HepG2 (cell line): ENCODE measurements at regions not wholly inside any gene's neighbourhood (a gene's known extent, or its start where the extent isn't known, plus 50 kb on each side); places are given as distances from the start of the nearest gene placed in this dataset.
A peak's percentile ranks its signal among the peaks of the same experiment; 100 is the strongest.

Experiments
- KLF15 ChIP-seq: sonication (generic); formaldehyde crosslinking; IDR thresholded peaks from 2 replicates; pipeline ENCODE4 v1.8.1; 2023; ENCODE audit warnings: borderline replicate concordance, mild to moderate bottlenecking, inconsistent platforms, missing genetic modification reagents, mixed read lengths
- PHF5A ChIP-seq: IDR thresholded peaks from one replicate; pipeline ENCODE4 v1.6.1; 2018; ENCODE audit warnings: low read depth, missing genetic modification reagents; ENCODE audit not compliant: unreplicated experiment
- ZBTB3 ChIP-seq: sonication (generic); formaldehyde crosslinking; IDR thresholded peaks from 2 replicates; pipeline ENCODE4 v1.4.0; 2020; ENCODE audit warnings: low read depth, mild to moderate bottlenecking, moderate library complexity, missing genetic modification reagents, borderline replicate concordance
- ZNF10 ChIP-seq: sonication (generic); formaldehyde crosslinking; IDR thresholded peaks from 2 replicates; pipeline ENCODE4 v1.4.0; 2020; ENCODE audit warnings: mild to moderate bottlenecking, low read depth, missing genetic modification reagents, borderline replicate concordance
- ZNF30 ChIP-seq: sonication (generic); formaldehyde crosslinking; IDR thresholded peaks from 2 replicates; pipeline ENCODE4 v1.5.0; 2020; ENCODE audit warnings: mild to moderate bottlenecking, missing genetic modification reagents
- ZNF615 ChIP-seq: sonication (generic); formaldehyde crosslinking; IDR thresholded peaks from 2 replicates; pipeline ENCODE4 v1.5.0; 2020; ENCODE audit warnings: mild to moderate bottlenecking, missing genetic modification reagents, borderline replicate concordance
- ZSCAN31 ChIP-seq: sonication (generic); formaldehyde crosslinking; IDR thresholded peaks from 2 replicates; pipeline ENCODE4 v1.5.0; 2020; ENCODE audit warnings: low read depth, mild to moderate bottlenecking, missing genetic modification reagents
- TF ChIP-seq, protein P1 (sequence below): sonication (generic); formaldehyde crosslinking; IDR thresholded peaks from 2 replicates; pipeline ENCODE4 v1.5.1; 2020; ENCODE audit warnings: mild to moderate bottlenecking, missing genetic modification reagents
- TF ChIP-seq, protein P2 (sequence below): sonication (generic); formaldehyde crosslinking; conservative IDR thresholded peaks from 2 replicates; pipeline ENCODE4 v1.4.0; 2020; ENCODE audit warnings: missing genetic modification reagents
- TF ChIP-seq, protein P3 (sequence below): IDR thresholded peaks from 2 replicates; pipeline ENCODE4 v1.6.1; 2016
- TF ChIP-seq, protein P4 (sequence below), 2 experiments: sonication (generic) in 1 of 2; formaldehyde crosslinking in 1 of 2; IDR thresholded peaks; 2 replicates each; pipeline versions ENCODE4 v1.4.0 to v1.6.1; 2016 to 2020; ENCODE audit warnings: borderline replicate concordance in 1 of 2, low read depth in 1 of 2, mild to moderate bottlenecking in 1 of 2, missing genetic modification reagents in 1 of 2
- TF ChIP-seq, protein P5 (sequence below): IDR thresholded peaks from 2 replicates; pipeline ENCODE4 v1.6.1; 2016; ENCODE audit warnings: missing compliant biosample characterization, missing genetic modification reagents, borderline replicate concordance
- TF ChIP-seq, protein P6 (sequence below): sonication (generic); formaldehyde crosslinking; IDR thresholded peaks from 2 replicates; pipeline ENCODE4 v1.5.1; 2020; ENCODE audit warnings: mild to moderate bottlenecking, missing genetic modification reagents, borderline replicate concordance

DNA sequence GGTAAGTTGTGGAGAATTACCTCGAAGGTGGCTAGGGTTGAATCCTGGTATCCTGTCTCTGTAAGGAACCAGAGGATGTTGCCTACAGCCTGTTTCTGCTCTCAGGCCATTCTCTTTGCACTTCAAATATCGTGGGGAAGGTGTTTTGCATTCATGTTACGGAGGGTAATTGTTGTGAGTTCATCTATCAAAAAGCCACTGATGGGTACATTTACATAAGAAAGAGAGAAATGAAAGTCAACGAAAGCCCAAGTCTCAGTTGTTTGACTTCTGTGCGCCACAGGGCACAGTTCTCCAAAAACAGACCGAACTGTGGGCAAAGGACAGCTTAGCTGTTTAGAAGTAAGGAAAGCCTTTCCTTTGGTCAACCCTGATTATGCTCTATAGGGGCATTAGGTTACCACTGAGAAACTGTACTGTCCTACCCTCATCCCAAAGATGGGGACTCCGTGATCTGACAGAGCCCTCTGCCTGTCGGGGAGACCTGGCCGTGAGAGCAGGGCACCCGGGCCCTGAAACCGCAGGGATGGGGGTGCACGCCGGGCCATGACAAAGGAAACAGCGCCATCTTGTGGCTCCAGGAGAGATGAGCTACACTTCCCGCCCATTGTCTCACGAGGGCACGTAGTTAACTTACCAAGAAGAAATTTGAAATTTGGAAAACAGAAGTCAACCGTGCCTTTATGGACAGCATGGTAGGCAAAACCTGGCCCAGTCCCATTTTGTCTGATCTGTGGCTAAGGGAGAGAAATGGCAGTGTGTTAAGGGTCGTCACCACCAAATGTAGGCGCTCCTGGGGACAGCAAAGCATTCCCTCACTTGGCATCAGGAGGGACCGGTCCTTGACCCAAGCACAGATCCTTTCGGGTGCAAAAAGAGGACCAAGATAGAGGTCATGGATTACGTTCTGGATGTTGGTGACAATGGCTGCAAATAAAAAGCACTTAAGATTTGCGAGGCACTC is 74.5 kb upstream of the DYNLRB2 start (continued):
- TF ChIP-seq, protein P1, sequence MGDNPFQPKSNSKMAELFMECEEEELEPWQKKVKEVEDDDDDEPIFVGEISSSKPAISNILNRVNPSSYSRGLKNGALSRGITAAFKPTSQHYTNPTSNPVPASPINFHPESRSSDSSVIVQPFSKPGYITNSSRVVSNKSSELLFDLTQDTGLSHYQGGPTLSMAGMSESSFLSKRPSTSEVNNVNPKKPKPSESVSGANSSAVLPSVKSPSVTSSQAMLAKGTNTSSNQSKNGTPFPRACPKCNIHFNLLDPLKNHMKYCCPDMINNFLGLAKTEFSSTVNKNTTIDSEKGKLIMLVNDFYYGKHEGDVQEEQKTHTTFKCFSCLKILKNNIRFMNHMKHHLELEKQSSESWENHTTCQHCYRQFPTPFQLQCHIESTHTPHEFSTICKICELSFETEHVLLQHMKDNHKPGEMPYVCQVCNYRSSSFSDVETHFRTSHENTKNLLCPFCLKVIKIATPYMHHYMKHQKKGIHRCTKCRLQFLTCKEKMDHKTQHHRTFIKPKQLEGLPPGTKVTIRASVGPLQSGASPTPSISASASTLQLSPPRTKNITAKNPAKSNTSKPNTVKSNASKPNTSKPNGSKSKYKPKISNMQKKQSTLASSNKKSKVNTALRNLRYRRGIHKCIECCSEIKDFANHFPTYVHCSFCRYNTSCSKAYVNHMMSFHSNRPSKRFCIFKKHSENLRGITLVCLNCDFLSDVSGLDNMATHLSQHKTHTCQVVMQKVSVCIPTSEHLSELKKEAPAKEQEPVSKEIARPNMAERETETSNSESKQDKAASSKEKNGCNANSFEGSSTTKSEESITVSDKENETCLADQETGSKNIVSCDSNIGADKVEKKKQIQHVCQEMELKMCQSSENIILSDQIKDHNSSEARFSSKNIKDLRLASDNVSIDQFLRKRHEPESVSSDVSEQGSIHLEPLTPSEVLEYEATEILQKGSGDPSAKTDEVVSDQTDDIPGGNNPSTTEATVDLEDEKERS (CRISPR knock-in tag), result no peak
- TF ChIP-seq ZNF615 (no peak), ZBTB3 (CRISPR knock-in tag) (no peak), KLF15 (CRISPR knock-in tag) (no peak; the same call in 1 of the 2 replicates), ZSCAN31 (CRISPR knock-in tag) (no peak), ZNF10 (CRISPR knock-in tag) (no peak), ZNF30 (CRISPR knock-in tag) (no peak), PHF5A (no peak)
- TF ChIP-seq, protein P2, sequence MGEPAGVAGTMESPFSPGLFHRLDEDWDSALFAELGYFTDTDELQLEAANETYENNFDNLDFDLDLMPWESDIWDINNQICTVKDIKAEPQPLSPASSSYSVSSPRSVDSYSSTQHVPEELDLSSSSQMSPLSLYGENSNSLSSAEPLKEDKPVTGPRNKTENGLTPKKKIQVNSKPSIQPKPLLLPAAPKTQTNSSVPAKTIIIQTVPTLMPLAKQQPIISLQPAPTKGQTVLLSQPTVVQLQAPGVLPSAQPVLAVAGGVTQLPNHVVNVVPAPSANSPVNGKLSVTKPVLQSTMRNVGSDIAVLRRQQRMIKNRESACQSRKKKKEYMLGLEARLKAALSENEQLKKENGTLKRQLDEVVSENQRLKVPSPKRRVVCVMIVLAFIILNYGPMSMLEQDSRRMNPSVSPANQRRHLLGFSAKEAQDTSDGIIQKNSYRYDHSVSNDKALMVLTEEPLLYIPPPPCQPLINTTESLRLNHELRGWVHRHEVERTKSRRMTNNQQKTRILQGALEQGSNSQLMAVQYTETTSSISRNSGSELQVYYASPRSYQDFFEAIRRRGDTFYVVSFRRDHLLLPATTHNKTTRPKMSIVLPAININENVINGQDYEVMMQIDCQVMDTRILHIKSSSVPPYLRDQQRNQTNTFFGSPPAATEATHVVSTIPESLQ (CRISPR knock-in tag), result peak; percentile 83; the same call in 1 of the 2 replicates
- TF ChIP-seq, protein P3, sequence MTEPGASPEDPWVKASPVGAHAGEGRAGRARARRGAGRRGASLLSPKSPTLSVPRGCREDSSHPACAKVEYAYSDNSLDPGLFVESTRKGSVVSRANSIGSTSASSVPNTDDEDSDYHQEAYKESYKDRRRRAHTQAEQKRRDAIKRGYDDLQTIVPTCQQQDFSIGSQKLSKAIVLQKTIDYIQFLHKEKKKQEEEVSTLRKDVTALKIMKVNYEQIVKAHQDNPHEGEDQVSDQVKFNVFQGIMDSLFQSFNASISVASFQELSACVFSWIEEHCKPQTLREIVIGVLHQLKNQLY (CRISPR knock-in tag), result no peak
- TF ChIP-seq, protein P4, sequence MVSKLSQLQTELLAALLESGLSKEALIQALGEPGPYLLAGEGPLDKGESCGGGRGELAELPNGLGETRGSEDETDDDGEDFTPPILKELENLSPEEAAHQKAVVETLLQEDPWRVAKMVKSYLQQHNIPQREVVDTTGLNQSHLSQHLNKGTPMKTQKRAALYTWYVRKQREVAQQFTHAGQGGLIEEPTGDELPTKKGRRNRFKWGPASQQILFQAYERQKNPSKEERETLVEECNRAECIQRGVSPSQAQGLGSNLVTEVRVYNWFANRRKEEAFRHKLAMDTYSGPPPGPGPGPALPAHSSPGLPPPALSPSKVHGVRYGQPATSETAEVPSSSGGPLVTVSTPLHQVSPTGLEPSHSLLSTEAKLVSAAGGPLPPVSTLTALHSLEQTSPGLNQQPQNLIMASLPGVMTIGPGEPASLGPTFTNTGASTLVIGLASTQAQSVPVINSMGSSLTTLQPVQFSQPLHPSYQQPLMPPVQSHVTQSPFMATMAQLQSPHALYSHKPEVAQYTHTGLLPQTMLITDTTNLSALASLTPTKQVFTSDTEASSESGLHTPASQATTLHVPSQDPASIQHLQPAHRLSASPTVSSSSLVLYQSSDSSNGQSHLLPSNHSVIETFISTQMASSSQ (IDR thresholded peaks at IDR 0.05; ENCODE audit: low read depth), result no peak
- TF ChIP-seq, protein P4 (CRISPR knock-in tag; IDR thresholded peaks at IDR 0.05; ENCODE audit: borderline replicate concordance), result no peak
- TF ChIP-seq, protein P5, sequence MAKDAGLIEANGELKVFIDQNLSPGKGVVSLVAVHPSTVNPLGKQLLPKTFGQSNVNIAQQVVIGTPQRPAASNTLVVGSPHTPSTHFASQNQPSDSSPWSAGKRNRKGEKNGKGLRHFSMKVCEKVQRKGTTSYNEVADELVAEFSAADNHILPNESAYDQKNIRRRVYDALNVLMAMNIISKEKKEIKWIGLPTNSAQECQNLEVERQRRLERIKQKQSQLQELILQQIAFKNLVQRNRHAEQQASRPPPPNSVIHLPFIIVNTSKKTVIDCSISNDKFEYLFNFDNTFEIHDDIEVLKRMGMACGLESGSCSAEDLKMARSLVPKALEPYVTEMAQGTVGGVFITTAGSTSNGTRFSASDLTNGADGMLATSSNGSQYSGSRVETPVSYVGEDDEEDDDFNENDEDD (CRISPR knock-in tag), result peak; percentile 62; the same call in 1 of the 2 replicates
- TF ChIP-seq, protein P6, sequence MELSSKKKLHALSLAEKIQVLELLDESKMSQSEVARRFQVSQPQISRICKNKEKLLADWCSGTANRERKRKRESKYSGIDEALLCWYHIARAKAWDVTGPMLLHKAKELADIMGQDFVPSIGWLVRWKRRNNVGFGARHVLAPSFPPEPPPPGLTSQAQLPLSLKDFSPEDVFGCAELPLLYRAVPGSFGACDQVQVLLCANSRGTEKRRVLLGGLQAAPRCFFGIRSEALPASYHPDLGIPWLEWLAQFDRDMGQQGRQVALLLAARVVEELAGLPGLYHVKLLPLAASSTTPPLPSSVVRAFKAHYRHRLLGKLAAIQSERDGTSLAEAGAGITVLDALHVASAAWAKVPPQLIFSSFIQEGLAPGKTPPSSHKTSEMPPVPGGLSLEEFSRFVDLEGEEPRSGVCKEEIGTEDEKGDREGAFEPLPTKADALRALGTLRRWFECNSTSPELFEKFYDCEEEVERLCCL, result no peak
